AG09319 (cell line): ENCODE measurements at regions not wholly inside any gene's neighbourhood (a gene's known extent, or its start where the extent isn't known, plus 50 kb on each side); places are given as distances from the start of the nearest gene placed in this dataset.

Experiments used
- DNase-seq: peaks from one replicate; pipeline ENCODE4 v3.0.0-alpha.2; 2010; ENCODE audit warnings: low read depth; ENCODE audit errors: extremely low read depth
- CTCF ChIP-seq: IDR thresholded peaks from 2 replicates; pipeline ENCODE4 v1.5.1; 2011; ENCODE audit warnings: low read depth, mild to moderate bottlenecking, inconsistent platforms, low read length, moderate library complexity

GRCh38 chr5:21684992-21685391 is 1168.2 kb downstream of the CDH12 start:
- DNase-seq = no peak

GRCh38 chr5:21681911-21682310 is 1171.2 kb downstream of the CDH12 start:
- no peak for DNase-seq
- no peak for TF ChIP-seq CTCF

More at GRCh38 chr5:21684992-21685391, 1168.2 kb downstream of the CDH12 start:
- TF ChIP-seq CTCF = no peak

- TF ChIP-seq CTCF = no peak
- DNase-seq = no peak
These were observed 1172.5 kb downstream of the CDH12 start for GRCh38 chr5:21680641-21681040.

GRCh38 chr5:21680196-21680595 is 1172.9 kb downstream of the CDH12 start:
- no peak for TF ChIP-seq CTCF
- DNase-seq = no peak

GRCh38 chr5:21678526-21678925 is 1174.6 kb downstream of the CDH12 start:
- no peak for DNase-seq
- no peak for TF ChIP-seq CTCF

GRCh38 chr5:21672911-21673310 is 1180.2 kb downstream of the CDH12 start:
- no peak for TF ChIP-seq CTCF
- DNase-seq = no peak

- no peak for TF ChIP-seq CTCF
- DNase-seq = no peak
These were observed 1180.8 kb downstream of the CDH12 start for GRCh38 chr5:21672360-21672759.
